ENCODE measurements at regions not wholly inside any gene's neighbourhood (a gene's known extent, or its start where the extent isn't known, plus 50 kb on each side); places are given as distances from the start of the nearest gene placed in this dataset.

- Histone ChIP-seq H3K9ac (replicated peaks in 1 of 4; ENCODE audit: extremely low read depth in 1 of 4, low read depth in 3 of 4, low read length in 3 of 4) (no peak overlapping the region), H2AFZ (ENCODE audit: low read length) (no peak overlapping the region)
- no peak for TF ChIP-seq BCL11A (IDR thresholded peaks at IDR 0.05; ENCODE audit: low read depth in 2 of 2, low read length in 2 of 2)
- TF ChIP-seq EP300 (IDR thresholded peaks at IDR 0.05; ENCODE audit: borderline replicate concordance in 1 of 2, low read depth in 2 of 2, low read length in 2 of 2): no peak
- no peak for TF ChIP-seq SUZ12 (IDR thresholded peaks at IDR 0.05; ENCODE audit: low read length)
- no peak for TF ChIP-seq JUN (IDR thresholded peaks at IDR 0.05; ENCODE audit: low read depth, low read length)
- TF ChIP-seq BACH1 (IDR thresholded peaks at IDR 0.05; ENCODE audit: low read length): no peak
- TF ChIP-seq CREB1 (IDR thresholded peaks at IDR 0.05): no peak
- TF ChIP-seq TAF1 (IDR thresholded peaks at IDR 0.05; ENCODE audit: low read depth, low read length): no peak
- TF ChIP-seq SIRT6 (IDR thresholded peaks at IDR 0.05; ENCODE audit: low read length): no peak
- TF ChIP-seq RNF2 (IDR thresholded peaks at IDR 0.05; ENCODE audit: borderline replicate concordance, low read depth, low read length, missing control alignments, poor library complexity, severe bottlenecking): no peak
- TF ChIP-seq CEBPB (IDR thresholded peaks at IDR 0.05; ENCODE audit: low read depth, low read length): no peak
- no peak for TF ChIP-seq RXRA (IDR thresholded peaks at IDR 0.05; ENCODE audit: insufficient read depth, low read depth, low read length)
- no peak for TF ChIP-seq GABPA (IDR thresholded peaks at IDR 0.05; ENCODE audit: borderline replicate concordance, insufficient read depth, low read length)
- no peak for TF ChIP-seq SIN3A (conservative IDR thresholded peaks at IDR 0.05 in 1 of 2, IDR thresholded peaks at IDR 0.05 in 1 of 2; ENCODE audit: low read depth in 1 of 2, low read length in 2 of 2)
- no peak for TF ChIP-seq SRF (IDR thresholded peaks at IDR 0.05; ENCODE audit: low read depth, low read length)
- no peak for TF ChIP-seq SP1 (IDR thresholded peaks at IDR 0.05; ENCODE audit: low read depth, low read length)
- TF ChIP-seq SP2 (IDR thresholded peaks at IDR 0.05; ENCODE audit: low read length): no peak
These were observed 282.6 kb upstream of the FN1 start for GRCh38 chr2:215718436-215718835.

More at GRCh38 chr2:215718436-215718835, 282.6 kb upstream of the FN1 start:
- H2BK20ac ChIP-seq (ENCODE audit: low read length): no peak overlapping the region
- H3K4me1 ChIP-seq (replicated peaks in 1 of 4; ENCODE audit: control insufficient read depth in 3 of 4, insufficient read depth in 4 of 4, low read length in 3 of 4): no peaks in the 10 kb centered on the region
- H3K27me3 ChIP-seq (replicated peaks in 1 of 4; ENCODE audit: control insufficient read depth in 3 of 4, extremely low read depth in 1 of 4, insufficient read depth in 3 of 4, low read length in 3 of 4): peaks cover 0 to 1% (median 0%) of the 10 kb centered on the region in 4 experiments; a peak in 2 of 7 replicates
- H2BK15ac ChIP-seq (ENCODE audit: low read length): no peak overlapping the region
- FAIRE-seq (no peak), DNase-seq (ENCODE audit: low read depth in 1 of 2, low spot score in 2 of 2) (no peak)
- H3K18ac ChIP-seq (ENCODE audit: extremely low read depth, low read length): no peak overlapping the region
- WGBS, 2 experiments (ENCODE audit: extremely low coverage in 1 of 2, insufficient coverage in 1 of 2, insufficient read length in 1 of 2, insufficient replicate concordance in 2 of 2, low coverage in 1 of 2, low lambda C conversion rate in 2 of 2, missing lambda C conversion rate in 1 of 2): 89% methylated on average over 2 of the region's 2 CpGs; no CpG with 5 or more reads in 1 of the 2 experiments
- no peak overlapping the region for H3K4me2 ChIP-seq (ENCODE audit: insufficient read depth in 1 of 2, low read depth in 2 of 2, low read length in 2 of 2)
- H3K79me2 ChIP-seq (ENCODE audit: control insufficient read depth in 1 of 2, insufficient read depth in 2 of 2, low read length in 2 of 2): no peaks in the 10 kb centered on the region
- H2AK5ac ChIP-seq (ENCODE audit: low read depth, low read length): no peak overlapping the region
- no peaks in the 10 kb centered on the region for H3K79me1 ChIP-seq (ENCODE audit: low read depth, low read length)
- no peaks in the 10 kb centered on the region for H3K36me3 ChIP-seq (ENCODE audit: control insufficient read depth in 2 of 4, insufficient read depth in 4 of 4, low read length in 3 of 4)
- H3K4ac ChIP-seq (replicated peaks; ENCODE audit: insufficient read length, low read depth, low read length): no peak overlapping the region
- H3K23me2 ChIP-seq (ENCODE audit: low read depth, low read length): no peaks in the 10 kb centered on the region
- ChIA-PET POLR2A (ENCODE audit: partially characterized antibody) (no interaction called here), CTCF (ENCODE audit: partially characterized antibody) (interaction anchor here (1.2 to 2.0 kb wide), 2 partner anchors 17 to 22 kb away, joined by 3 to 5 read pairs; no protein-coding TSS in a partner anchor)
- no peak overlapping the region for H3K56ac ChIP-seq (replicated peaks; ENCODE audit: insufficient read length, low read depth, low read length)
- no peaks in the 10 kb centered on the region for H4K20me1 ChIP-seq (replicated peaks in 1 of 2; ENCODE audit: control insufficient read depth in 1 of 2, insufficient read depth in 2 of 2, low read length in 2 of 2)
- H4K5ac ChIP-seq (ENCODE audit: insufficient read length, low read depth, low read length): no peak overlapping the region
- no peaks in the 10 kb centered on the region for H3K9me3 ChIP-seq (ENCODE audit: insufficient read depth in 2 of 2, low read depth in 1 of 2, low read length in 1 of 2)
- no peak overlapping the region for H3K27ac ChIP-seq (ENCODE audit: low read depth, low read length)
- no peak overlapping the region for H2BK120ac ChIP-seq (replicated peaks; ENCODE audit: low read depth, low read length)
- no peak overlapping the region for H3K4me3 ChIP-seq (ENCODE audit: extremely low read depth in 1 of 4, insufficient read depth in 2 of 4, low read depth in 3 of 4, low read length in 4 of 4)
- no peak overlapping the region for H3K14ac ChIP-seq (ENCODE audit: insufficient read length)
- no peak overlapping the region for H3K23ac ChIP-seq (ENCODE audit: insufficient read length)
- no peak overlapping the region for H4K91ac ChIP-seq (replicated peaks; ENCODE audit: insufficient read length, low read length)
- no peak overlapping the region for H2BK5ac ChIP-seq (ENCODE audit: low read depth, low read length)
- H2BK12ac ChIP-seq (ENCODE audit: low read depth, low read length): no peak overlapping the region
- H4K8ac ChIP-seq (ENCODE audit: extremely low read depth, insufficient read depth, low read length): no peak overlapping the region

Data from H1 (cell line).